SK-N-SH treated with all-trans-retinoic acid at 6 μM for 48 hours (cell line): ENCODE measurements at regions not wholly inside any gene's neighbourhood (a gene's known extent, or its start where the extent isn't known, plus 50 kb on each side); places are given as distances from the start of the nearest gene placed in this dataset.

Source experiments
- ARNTL ChIP-seq: fragments of 450-650 bp; formaldehyde crosslinking; IDR thresholded peaks from 2 replicates; pipeline ENCODE4 v1.5.0; 2020; ENCODE audit warnings: low read depth, mild to moderate bottlenecking, moderate library complexity, borderline replicate concordance
- ZNF70 ChIP-seq: fragments of 450-650 bp; formaldehyde crosslinking; IDR thresholded peaks from 2 replicates; pipeline ENCODE4 v1.5.0; 2020; ENCODE audit warnings: mild to moderate bottlenecking, moderate library complexity
- TF ChIP-seq, protein P1 (sequence below): fragments of 250-450 bp; sonication (Bioruptor Pico); IDR thresholded peaks from 2 replicates; pipeline ENCODE4 v1.8.0; 2021; ENCODE audit warnings: low read depth, mild to moderate bottlenecking, moderate library complexity, borderline replicate concordance

DNA sequence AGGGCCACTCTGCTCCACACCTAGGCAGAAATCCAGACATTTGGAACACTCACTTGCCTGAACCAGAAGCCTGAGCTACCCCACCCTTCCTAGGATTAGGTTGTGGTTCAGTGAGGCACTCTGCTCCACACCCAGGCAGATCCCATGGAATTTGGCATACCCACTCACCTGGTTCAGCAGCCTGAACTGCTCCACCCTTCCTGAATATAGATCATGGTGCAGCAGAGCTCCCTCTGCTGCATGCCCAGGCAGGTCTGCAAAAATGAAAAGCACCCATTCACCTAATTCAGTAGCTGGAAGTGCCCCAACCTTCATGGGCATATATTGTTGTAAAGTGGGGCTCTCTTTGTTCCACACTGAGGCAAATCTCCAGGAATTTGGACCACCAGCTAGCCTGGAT, 185.1 kb upstream of the CNTNAP5 start:
- no peak for TF ChIP-seq ZNF70 (CRISPR knock-in tag)
- TF ChIP-seq ARNTL (CRISPR knock-in tag): no peak
- TF ChIP-seq, protein P1, sequence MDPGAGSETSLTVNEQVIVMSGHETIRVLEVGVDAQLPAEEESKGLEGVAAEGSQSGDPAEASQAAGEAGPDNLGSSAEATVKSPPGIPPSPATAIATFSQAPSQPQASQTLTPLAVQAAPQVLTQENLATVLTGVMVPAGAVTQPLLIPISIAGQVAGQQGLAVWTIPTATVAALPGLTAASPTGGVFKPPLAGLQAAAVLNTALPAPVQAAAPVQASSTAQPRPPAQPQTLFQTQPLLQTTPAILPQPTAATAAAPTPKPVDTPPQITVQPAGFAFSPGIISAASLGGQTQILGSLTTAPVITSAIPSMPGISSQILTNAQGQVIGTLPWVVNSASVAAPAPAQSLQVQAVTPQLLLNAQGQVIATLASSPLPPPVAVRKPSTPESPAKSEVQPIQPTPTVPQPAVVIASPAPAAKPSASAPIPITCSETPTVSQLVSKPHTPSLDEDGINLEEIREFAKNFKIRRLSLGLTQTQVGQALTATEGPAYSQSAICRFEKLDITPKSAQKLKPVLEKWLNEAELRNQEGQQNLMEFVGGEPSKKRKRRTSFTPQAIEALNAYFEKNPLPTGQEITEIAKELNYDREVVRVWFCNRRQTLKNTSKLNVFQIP (CRISPR knock-in tag): no peak
